HG02981 (cell line): ENCODE measurements at regions not wholly inside any gene's neighbourhood (a gene's known extent, or its start where the extent isn't known, plus 50 kb on each side); places are given as distances from the start of the nearest gene placed in this dataset.

Experiments
- ATAC-seq: cut with Tn5 transposase; IDR thresholded peaks from one replicate; pipeline ENCODE4 v1.9.1; 2021; ENCODE audit warnings: mild to moderate bottlenecking, moderate library complexity; ENCODE audit not compliant: unreplicated experiment

DNA sequence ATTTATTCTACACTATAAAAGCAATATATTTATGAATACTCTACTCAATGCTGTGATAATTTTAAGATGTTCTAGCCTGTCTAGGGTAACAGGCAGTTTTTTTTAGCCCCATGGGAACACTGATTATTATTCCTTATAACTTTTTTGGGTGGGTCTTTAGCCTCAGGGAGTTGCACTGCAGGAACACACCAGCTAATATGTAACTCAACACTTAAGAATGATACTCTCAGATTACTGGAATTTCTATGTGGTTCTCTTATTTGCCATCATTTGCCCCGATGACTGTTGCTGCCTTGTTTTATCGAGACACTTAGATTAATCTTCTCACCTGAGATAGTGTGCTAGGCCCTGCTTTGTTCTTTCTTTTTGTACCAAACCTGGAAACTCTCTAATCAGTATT, 396.9 kb upstream of the SLITRK1 start:
- ATAC-seq, result no peak

DNA sequence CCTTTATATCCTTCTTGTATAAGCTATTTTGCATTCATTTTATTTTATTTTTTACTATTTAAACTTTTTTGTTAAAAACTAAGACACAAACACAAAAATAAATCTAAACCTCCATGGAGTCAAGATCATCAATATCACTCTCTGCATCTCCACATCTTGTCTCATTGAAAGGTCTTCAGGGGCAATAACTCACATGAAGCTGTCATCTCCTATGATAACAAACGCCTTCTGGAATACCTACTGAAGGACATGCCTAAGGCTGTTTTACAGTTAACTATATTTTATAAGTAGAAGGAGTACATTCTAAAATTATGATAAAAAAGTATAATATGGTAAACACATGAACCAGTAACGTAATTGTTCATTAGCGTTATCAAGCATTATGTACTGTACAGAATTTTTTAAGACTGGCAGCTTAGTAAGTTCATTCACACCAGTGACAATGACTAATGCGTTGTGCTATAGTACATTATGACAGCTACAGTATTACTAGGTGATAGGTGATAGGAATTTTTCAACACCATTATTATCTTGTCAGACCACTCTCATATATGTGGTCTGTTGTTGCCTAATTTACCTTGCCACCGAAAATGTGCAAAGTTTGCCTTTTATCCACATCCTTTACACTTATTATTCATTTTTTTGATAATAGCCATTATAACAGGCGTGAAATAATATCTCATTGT, 390.7 kb upstream of the SLITRK1 start:
- no peak for ATAC-seq

DNA sequence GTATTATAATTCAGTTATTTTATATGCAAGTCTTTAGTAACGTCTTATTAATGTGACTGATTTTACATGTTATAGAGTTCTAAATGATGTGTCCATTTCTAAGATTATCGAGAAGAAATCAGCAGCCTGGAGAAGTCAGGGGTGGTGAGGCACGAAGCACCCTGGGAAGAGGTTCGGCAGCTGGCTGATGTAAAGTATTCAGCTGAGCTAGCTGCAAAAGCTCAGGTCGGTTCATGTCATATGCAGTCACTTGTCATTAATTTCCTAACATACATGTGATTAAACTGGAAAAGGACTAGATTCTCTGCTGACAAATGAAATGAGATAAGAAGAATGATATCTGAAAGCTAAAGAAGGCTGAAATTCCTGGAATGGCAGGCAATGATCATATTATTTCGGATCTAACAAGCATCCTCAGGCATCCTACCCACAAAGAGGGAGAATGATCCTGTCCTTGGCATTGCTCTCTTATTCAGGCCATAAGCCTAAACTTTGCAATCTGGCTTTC, 383.0 kb upstream of the SLITRK1 start:
- ATAC-seq, result no peak

DNA sequence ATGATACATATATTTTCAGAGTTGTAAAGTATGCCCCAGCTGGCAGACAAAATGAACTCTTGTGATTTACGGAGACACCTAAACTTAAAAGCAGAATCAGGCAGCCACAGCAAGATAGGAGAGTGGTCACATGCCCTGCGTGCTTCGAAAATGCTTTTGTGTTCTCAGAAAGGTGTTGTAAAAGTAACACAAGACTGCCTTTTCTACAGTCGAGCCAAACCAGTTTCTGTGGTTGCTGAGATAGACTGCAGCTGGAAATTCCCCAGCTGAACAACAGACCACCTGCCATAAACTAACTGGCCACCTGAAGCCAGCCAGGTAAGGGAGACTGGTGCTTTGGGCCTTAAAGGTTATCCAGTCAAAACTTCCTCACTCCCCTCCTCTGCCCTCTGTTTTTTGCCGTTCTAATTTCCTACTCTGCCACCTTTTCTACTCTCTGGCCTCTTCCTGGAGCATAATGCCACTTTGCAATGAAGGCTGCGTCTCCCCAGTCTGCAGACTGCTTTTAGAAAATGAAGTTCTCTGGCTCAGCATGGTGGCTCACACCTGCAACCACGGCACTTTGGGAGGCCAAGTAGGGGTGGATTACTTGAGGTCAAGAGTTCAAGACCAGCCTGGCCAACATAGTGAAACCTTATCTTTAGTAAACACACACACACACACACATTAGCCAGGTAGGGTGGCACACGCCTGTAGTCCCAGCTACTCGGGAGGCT, 381.2 kb upstream of the SLITRK1 start:
- ATAC-seq, result no peak

DNA sequence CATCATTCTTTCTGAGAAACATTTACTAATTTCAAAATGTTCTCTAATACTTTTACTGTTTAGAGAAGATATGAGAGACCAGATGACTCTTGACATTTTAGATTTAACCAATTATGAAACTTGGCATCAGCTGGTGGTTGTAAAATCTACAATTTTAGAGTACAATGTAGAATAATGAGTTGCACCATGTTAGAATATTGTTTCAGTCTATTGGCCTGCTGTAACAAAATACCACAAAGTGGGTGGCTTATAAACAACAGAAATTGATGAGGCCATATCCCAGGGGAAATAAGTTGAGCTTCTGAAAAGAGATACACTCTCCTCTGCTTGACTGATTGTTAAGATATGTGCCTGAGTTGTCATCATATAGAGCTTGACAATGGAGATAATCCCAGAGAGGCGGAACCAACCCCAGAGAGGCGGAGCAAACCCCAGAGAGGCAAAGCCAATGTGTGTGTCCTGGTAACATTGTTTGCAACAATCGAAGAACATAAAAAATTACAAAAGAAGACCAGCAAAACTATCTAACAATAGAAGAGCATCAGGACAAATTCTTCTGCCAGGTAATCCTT, 373.0 kb upstream of the SLITRK1 start:
- no peak for ATAC-seq

DNA sequence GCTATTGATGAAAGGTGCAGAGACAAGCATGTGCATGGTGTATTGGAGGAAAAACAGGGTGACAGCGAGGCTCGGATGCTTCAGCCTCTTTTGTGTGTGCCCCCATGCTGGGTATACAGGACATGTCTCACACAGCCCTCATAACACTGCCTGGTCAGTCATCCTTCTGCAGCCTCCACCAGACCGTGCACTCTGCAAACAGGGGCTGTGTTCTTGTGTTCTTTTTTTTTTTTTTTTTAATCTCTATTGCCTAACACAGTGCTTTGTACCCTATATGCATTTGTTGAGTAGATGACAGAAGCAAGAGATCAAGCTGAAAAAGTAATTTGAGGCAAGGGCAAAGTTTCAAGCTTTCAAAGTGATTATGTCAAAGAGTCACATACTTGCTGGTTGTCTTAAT, 367.2 kb upstream of the SLITRK1 start:
- no peak for ATAC-seq

DNA sequence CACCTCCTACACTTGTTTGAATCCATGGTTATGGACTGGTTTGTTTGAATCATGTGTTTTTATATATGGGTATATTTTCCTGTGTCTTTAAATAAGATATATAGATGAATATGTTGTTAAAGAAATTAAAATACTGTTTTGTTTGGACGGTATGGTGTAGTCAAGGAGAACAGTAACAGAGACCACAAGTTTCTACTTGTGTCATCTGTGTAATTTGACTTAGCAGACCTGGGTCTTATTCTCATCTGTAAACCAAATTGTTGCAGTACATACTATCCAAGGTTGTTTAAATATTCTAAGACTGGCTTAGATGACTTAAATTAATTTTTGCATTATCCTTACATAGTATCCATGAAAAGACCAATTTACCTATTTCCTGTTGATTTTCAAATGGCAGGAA, 361.1 kb upstream of the SLITRK1 start:
- ATAC-seq, result no peak

DNA sequence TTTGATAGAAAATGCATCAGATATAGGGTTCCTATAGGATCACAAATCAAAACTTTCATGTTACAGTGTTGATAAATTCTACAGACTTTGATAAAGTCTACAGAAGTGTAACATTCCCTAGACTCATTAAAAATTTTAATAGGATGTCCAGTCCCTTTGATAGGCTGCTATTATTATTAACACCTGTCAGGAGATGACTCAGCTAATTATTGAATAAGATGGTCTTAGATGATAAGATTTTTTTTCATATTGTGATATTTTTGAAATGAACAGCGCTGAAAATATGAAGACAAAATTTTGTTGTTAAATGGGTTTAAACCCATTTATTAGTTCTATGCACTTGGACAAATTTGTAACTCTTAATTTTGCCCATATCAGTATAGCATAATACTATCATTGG, 356.8 kb upstream of the SLITRK1 start:
- no peak for ATAC-seq

DNA sequence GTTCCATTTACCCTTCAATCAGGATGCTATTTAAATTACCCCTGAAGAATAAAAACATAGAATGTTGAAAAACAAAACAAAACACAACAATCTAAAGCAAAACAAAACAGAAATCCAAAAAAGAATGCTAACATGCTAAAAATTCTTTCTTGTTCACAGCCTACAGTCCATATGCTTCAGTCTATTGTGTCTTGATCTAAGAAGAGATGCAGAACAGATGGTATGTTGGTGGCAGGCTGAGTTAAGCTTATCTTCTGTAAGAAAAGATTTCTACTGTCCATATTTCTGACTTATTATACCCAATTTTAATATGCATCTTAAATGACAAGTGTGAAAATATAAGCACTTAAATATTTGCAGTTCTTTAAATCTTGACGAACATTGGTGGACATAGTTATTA, 356.1 kb upstream of the SLITRK1 start:
- no peak for ATAC-seq

DNA sequence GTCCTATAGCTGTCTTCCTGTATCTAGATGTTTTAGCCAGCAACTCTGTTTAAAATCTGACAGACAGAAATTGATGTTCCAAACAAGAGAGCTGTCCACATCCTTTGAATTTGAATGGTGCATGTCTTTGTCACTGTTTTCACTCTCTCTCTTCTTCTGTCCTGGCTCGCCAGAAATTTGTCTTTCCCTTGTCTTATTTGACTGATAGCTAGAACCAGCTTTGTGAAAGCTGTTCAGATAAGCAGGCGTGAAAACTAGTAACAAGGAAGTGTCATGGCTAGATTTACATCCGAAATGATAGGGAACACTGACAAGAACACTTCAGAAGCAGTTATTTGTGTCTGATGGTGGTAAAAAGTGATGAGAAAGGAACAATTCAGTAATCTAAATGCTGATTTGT, 354.9 kb upstream of the SLITRK1 start:
- ATAC-seq, result no peak

DNA sequence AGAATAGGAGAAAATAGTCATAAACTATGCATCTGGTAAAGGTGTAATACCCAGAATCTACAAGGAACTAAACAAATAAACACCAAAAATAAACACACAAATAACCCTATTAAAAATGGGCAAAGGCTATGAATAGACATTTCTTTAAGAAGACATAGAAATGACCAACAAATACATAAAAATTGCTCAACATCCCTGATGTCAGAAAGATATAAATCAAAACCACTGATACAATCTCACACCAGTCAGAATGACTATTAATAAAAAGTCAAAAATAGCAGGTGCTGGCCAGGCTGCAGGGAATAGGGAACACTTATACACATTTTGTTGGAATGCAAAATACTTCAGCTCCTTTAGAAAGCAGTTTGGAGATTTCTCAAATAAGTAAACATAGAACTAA, 352.1 kb upstream of the SLITRK1 start:
- no peak for ATAC-seq

DNA sequence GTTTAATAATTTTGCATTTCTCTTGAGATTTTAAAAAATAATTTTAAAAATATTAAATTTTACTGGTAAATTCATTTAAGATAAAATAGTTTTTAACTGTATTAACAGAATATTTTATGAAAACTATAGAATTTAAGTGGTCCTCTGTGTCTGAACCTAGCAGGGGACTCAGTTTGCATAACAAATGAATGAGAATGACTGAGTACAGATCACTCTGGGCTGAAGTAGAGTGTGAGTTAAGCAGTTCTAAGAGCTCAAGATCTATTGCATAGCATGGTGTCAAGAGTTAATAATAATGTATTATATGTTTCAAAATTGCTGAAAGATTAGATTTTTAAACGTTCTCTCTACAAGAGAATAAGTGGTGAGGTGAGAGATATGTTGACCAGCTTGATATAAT, 348.3 kb upstream of the SLITRK1 start:
- ATAC-seq, result no peak

DNA sequence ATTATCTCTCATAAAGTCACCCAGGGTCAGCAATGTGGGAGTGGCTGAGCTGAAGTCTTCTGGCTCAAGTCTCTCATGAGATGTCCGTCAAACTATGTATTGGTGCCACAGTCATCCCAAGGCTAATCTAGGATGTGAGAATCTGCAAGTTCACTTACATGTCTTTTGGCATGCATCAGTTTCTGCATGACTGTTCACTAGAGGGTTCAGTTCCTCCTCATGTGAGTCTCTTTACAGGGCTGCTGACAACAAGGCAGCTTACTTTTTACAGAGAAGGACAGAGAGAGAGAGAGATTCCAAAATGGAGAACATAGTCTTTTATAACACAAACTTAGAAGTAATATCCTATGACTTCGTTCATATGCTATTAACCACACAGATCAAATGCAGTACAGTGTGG, 328.8 kb upstream of the SLITRK1 start:
- no peak for ATAC-seq

DNA sequence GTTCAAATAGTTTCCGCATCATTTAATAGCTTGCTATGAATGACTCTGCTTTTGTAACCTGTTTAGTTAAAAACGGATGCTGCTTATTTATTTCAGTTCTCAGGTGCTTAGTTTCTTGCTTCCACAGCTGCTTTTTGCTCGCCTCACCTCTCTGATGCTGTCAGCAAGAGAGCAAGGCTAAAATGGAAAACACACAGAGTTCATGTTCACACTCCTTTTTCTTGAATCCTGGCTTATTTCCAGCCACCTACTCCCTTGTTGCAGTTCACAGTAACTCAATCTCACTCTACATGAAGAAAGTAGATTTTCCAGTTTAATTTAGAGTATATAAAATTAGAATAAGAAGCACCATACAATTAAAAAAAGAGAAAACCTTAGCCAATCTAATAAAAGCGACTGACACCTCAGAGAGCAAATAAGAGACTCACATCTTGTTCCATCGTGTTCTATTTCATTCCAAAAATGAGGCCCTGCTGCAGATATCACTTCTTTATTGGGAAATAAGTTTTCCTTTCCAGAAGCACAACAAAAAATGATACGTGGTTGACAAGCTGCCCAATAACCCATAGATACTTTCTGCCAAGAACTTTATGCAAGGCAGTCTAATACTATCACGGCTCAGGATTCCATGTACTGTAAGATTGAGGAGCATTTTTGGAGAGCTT, 326.1 kb upstream of the SLITRK1 start:
- ATAC-seq, result no peak

DNA sequence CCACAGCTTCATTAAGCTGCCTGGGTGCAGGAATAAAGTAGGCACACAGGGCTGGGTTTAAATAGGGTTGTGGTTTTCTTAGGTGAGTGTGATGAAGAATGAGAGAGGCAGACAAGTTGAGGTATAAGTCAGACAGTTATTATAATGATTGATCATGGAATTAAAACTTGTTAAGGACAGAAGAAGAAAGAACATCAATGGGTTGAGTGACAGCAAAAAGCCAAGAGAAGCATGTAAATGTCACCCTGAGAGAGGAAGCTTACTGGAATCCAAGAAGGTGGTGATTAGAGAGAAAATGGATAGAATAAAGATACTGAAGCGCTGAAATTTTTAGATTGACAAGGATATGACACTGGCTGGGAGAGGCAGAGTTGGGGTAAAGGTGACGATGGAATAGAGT, 325.2 kb upstream of the SLITRK1 start:
- ATAC-seq, result no peak

DNA sequence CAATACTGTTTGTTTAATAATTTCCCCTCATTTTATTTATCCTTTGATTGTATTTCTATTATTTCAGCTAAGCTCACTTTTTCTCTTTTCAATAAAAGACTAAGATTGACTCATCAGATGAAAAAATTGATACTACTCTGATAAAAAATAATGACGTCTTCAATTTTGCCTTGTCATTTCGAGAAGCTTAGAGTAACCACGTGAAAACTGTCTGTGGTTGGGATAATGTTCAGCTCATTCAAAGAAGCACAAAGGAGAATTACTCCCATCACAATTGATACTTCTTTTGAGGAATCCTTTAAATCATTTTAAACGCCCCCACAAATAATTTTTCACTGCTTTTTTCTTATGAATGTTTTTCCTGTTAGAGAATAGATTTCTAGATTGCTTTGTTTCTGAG, 318.7 kb upstream of the SLITRK1 start:
- ATAC-seq, result no peak

DNA sequence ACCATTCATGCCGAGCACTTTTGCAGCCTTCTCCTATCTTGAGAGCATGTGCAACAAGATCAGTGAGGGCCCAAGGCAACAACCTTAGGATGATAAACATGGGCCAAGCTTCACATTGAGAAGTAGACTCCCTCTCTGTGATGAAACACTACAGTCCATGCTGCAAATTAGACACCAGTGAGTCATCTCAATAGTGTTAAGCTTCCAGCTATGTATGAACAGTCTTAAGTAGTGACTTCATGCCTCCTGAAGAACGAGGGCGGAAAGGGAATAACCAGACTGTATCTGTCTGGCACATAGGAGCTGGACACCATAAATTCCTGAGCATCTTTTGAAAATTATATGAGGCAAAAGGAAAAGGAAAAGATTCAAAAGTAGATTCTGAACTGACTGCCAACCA, 309.9 kb upstream of the SLITRK1 start:
- ATAC-seq, result no peak

DNA sequence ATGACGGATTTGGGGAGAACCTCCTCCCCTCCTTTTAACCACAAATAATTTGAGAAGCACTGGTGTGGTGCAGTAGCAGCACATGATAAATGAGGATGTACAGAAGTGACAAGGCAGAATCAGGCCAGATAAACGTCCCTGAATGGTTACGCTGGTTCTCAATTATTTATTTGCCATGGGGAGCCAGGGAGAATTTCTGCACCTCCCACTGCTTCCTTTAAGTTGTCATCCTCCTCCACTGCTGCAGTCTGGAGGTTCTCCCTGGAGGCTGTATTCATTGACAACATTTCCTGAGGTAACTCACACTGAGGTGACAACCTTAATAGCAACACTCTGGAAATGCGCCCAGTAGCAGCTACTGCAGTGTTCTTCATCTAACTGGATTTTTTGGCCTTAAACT, 308.9 kb upstream of the SLITRK1 start:
- ATAC-seq, result no peak

DNA sequence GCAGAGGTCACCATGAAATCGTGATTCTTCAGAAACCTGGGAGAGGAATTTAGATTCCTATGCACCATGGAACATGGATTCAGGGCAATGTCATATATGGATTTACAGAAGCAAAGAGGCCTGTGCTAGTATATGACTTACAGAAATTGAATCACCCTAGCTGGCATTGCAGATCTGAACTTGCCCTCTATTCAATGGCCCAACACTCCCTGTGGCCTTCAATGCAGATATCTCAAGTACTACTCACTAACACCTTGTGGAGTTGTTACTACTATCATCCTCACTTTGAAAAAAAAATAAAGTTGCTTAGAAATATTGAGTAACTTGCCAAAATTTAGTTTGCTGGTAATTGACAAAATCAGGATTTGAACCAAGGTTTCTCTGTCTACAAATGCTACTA, 305.4 kb upstream of the SLITRK1 start:
- ATAC-seq, result no peak

DNA sequence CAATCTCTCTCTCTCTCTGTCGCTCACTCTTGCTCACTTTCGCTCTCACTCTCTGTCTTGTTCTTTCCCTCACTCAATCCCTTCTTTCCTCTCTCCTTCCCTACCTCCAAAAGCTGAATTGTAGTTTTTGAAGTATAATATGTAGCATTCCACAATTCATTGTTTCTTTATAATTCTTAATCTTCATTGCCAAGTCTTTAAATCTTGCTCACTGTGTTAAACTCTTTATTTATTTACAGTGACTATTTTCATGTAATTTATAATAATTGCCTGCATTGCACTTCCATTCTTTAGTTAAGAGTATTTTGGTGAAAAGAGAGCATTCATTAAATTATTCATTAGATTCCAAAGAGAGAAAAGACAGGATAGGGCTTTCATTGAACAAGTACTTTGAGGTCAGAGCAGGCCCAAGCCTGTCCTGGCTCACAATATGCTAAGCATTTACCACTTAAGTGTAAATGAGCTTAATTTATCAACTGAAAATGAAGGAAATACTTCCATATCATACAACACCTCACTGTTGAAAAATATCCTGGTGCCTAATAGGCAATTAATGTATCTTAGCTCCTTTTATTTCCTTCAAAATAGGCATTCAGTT, 257.4 kb upstream of the SLITRK1 start:
- no peak for ATAC-seq

DNA sequence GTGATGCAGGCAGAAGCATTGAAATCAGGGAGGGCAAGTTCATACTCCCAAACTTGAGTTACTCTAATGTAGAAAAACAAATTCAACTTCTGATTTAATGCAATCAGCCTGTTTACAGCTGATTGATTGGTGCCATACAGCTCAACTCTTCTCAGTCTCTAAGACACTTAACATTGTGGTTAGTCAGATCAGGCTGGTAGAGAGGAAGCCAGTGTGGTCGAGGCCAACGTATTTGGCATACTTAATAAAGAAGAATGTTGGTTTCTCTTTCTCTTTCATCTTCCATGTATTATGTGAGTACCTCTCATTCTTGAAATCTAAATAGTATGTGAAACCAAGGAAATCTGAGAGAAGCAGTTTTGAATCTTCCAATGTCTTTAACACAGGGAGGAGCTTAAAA, 255.0 kb upstream of the SLITRK1 start:
- peak; percentile 99 for ATAC-seq
